ENCODE measurements at regions not wholly inside any gene's neighbourhood (a gene's known extent, or its start where the extent isn't known, plus 50 kb on each side); places are given as distances from the start of the nearest gene placed in this dataset.
"Not testable (repeated sequence)": the region's sequence is repeated elsewhere in the genome, so short reads cannot be mapped to it uniquely, and the experiment has no call there.

GRCh38 chr5:58294598-58295305 is 165.1 kb downstream of the PLK2 start:
- no peak for DNase-seq

- DNase-seq = not testable (repeated sequence)
Observed at GRCh38 chr5:58288275-58288674, 171.6 kb downstream of the PLK2 start.

GRCh38 chr5:58286741-58287140 is 173.1 kb downstream of the PLK2 start:
- DNase-seq = no peak

GRCh38 chr5:58285900-58286299 is 174.0 kb downstream of the PLK2 start:
- no peak for DNase-seq

GRCh38 chr5:58284886-58285285 is 175.0 kb downstream of the PLK2 start:
- DNase-seq = no peak

GRCh38 chr5:58281189-58281588 is 178.7 kb downstream of the PLK2 start:
- no peak for DNase-seq

- DNase-seq = no peak
Observed at GRCh38 chr5:58279259-58279658, 180.6 kb downstream of the PLK2 start.

GRCh38 chr5:58276431-58276830 is 183.5 kb downstream of the PLK2 start:
- no peak for DNase-seq

- no peak for DNase-seq
Observed at GRCh38 chr5:58275516-58275915, 184.4 kb downstream of the PLK2 start.

- no peak for DNase-seq
Observed at GRCh38 chr5:58274191-58274590, 185.7 kb downstream of the PLK2 start.

GRCh38 chr5:58273711-58274110 is 186.2 kb downstream of the PLK2 start:
- no peak for DNase-seq

GRCh38 chr5:58268268-58268667 is 191.6 kb downstream of the PLK2 start:
- no peak for DNase-seq

GRCh38 chr5:58266402-58266801 is 193.5 kb downstream of the PLK2 start:
- DNase-seq = no peak

- DNase-seq = no peak
Observed at GRCh38 chr5:58265246-58265930, 194.5 kb downstream of the PLK2 start.

- no peak for DNase-seq
Observed at GRCh38 chr5:58264276-58264675, 195.6 kb downstream of the PLK2 start.

- no peak for DNase-seq
Observed at GRCh38 chr5:58263296-58263695, 196.6 kb downstream of the PLK2 start.

- no peak for DNase-seq
Observed at GRCh38 chr5:58262226-58262625, 197.7 kb downstream of the PLK2 start.

- no peak for DNase-seq
Observed at GRCh38 chr5:58261605-58262004, 198.3 kb downstream of the PLK2 start.

- no peak for DNase-seq
Observed at GRCh38 chr5:58260243-58260642, 199.6 kb downstream of the PLK2 start.

GRCh38 chr5:58259685-58260152 is 200.2 kb downstream of the PLK2 start:
- no peak for DNase-seq

GRCh38 chr5:58258984-58259684 is 200.8 kb downstream of the PLK2 start:
- no peak for DNase-seq

- no peak for DNase-seq
Observed at GRCh38 chr5:58255970-58256369, 203.9 kb downstream of the PLK2 start.

GRCh38 chr5:58255386-58255785 is 204.5 kb downstream of the PLK2 start:
- DNase-seq = no peak

GRCh38 chr5:58248221-58248620 is 211.7 kb downstream of the PLK2 start:
- no peak for DNase-seq
